Neural progenitor cell (in vitro differentiated cells): ENCODE measurements at regions not wholly inside any gene's neighbourhood (a gene's known extent, or its start where the extent isn't known, plus 50 kb on each side); places are given as distances from the start of the nearest gene placed in this dataset.

Experiments used
- CTCF ChIP-seq: fragments of 200-600 bp; sonication (generic); IDR thresholded peaks from 2 replicates; pipeline ENCODE4 v1.5.1; 2017; ENCODE audit warnings: antibody characterized with exemption, mild to moderate bottlenecking
- EZH2 ChIP-seq: fragments of 200-600 bp; sonication (generic); IDR thresholded peaks from 2 replicates; pipeline ENCODE4 v1.6.1; 2017; ENCODE audit warnings: antibody characterized with exemption, mild to moderate bottlenecking, moderate library complexity

GRCh38 chr4:108400309-108400708 lies 220.1 kb upstream of the RPL34 start:
- TF ChIP-seq EZH2 = no peak
- TF ChIP-seq CTCF = no peak
